Smooth muscle cell (in vitro differentiated cells): ENCODE measurements at regions not wholly inside any gene's neighbourhood (a gene's known extent, or its start where the extent isn't known, plus 50 kb on each side); places are given as distances from the start of the nearest gene placed in this dataset.
A peak's percentile ranks its signal among the peaks of the same experiment; 100 is the strongest.
"Not testable (repeated sequence)": the region's sequence is repeated elsewhere in the genome, so short reads cannot be mapped to it uniquely, and the experiment has no call there.

Experiments
- DNase-seq: peaks from one replicate; lab custom pipeline; 2025; ENCODE audit not compliant: unreplicated experiment; lab: John Stamatoyannopoulos, UW
- H2AFZ ChIP-seq: fragments of 200-600 bp; sonication (generic); 2 replicates; pipeline ENCODE4 v1.6.0; 2016; ENCODE audit warnings: antibody characterized with exemption, low read depth, mild to moderate bottlenecking
- H3F3A ChIP-seq: fragments of 200-600 bp; sonication (generic); 2 replicates; pipeline ENCODE4 v1.6.0; 2017; ENCODE audit warnings: antibody characterized with exemption, low read depth
- H3K27ac ChIP-seq: fragments of 200-600 bp; sonication (generic); 2 replicates; pipeline ENCODE4 v1.5.1; 2016; ENCODE audit warnings: low read depth, mild to moderate bottlenecking
- H3K27me3 ChIP-seq: fragments of 200-600 bp; sonication (generic); 2 replicates; pipeline ENCODE4 v1.6.1; 2016; ENCODE audit warnings: low read depth, mild to moderate bottlenecking
- H3K36me3 ChIP-seq: fragments of 200-600 bp; sonication (generic); 2 replicates; pipeline ENCODE4 v1.5.1; 2016; ENCODE audit warnings: low read depth
- H3K4me1 ChIP-seq: fragments of 200-600 bp; sonication (generic); 2 replicates; pipeline ENCODE4 v1.5.1; 2016; ENCODE audit warnings: low read depth
- H3K4me2 ChIP-seq: fragments of 200-600 bp; sonication (generic); 2 replicates; pipeline ENCODE4 v1.6.0; 2016; ENCODE audit warnings: mild to moderate bottlenecking
- H3K4me3 ChIP-seq: fragments of 200-600 bp; sonication (generic); 2 replicates; pipeline ENCODE4 v1.5.1; 2016; ENCODE audit warnings: mild to moderate bottlenecking
- H3K79me2 ChIP-seq: fragments of 200-600 bp; sonication (generic); 2 replicates; pipeline ENCODE4 v1.6.0; 2016; ENCODE audit warnings: low read depth, mild to moderate bottlenecking
- H3K9ac ChIP-seq: fragments of 200-600 bp; sonication (generic); 2 replicates; pipeline ENCODE4 v1.6.0; 2016; ENCODE audit warnings: low read depth
- H3K9me3 ChIP-seq: fragments of 200-600 bp; sonication (generic); replicated peaks from 2 replicates; pipeline ENCODE4 v1.5.1; 2016; ENCODE audit warnings: low read depth
- H4K20me1 ChIP-seq: fragments of 200-600 bp; sonication (generic); 2 replicates; pipeline ENCODE4 v1.6.0; 2016; ENCODE audit warnings: low read depth
- WGBS: methylation state at CpG from one replicate; pipeline ENCODE4 v1.1.7; 2016; ENCODE audit warnings: low lambda C conversion rate; 5-methylcytosine and 5-hydroxymethylcytosine counted together
- TF ChIP-seq, protein P1 (sequence below): fragments of 200-600 bp; sonication (generic); IDR thresholded peaks from 2 replicates; pipeline ENCODE4 v1.5.1; 2017; ENCODE audit warnings: borderline replicate concordance, mild to moderate bottlenecking, antibody characterized with exemption; ENCODE audit not compliant: insufficient read depth, poor library complexity, severe bottlenecking

DNA sequence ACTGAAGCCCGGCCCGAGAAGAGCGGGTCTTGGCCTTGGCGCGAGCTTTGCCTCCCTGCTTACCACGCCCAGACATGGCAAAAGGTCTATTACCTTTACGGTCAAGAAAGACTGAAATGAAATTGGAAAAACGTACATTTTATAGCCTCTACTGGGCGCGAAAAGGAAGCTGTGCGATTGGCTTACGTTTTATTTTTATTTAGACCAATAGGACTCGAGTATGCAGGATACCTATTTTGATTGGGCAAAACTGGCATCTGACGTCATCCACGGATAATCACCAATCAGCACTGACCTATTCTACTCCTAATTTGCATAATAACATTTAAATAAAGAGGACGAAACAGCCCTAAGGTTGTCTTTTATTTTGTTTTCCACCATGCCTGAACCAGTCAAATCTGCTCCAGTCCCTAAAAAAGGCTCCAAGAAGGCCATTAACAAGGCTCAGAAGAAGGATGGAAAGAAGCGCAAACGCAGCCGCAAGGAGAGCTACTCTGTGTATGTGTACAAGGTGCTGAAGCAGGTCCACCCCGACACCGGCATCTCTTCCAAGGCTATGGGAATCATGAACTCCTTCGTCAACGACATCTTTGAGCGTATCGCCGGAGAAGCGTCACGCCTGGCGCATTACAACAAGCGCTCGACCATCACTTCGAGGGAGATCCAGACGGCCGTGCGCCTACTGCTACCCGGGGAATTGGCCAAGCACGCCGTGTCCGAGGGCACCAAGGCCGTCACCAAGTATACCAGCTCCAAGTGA is 97.4 kb downstream of the OR2B2 start:
- no peak for DNase-seq
- H3K4me2 ChIP-seq, result peak overlapping the region; percentile 78
- no peaks in the 10 kb centered on the region for H3K79me2 ChIP-seq
- peak overlapping the region; percentile 40 for H3K27ac ChIP-seq
- TF ChIP-seq, protein P1, sequence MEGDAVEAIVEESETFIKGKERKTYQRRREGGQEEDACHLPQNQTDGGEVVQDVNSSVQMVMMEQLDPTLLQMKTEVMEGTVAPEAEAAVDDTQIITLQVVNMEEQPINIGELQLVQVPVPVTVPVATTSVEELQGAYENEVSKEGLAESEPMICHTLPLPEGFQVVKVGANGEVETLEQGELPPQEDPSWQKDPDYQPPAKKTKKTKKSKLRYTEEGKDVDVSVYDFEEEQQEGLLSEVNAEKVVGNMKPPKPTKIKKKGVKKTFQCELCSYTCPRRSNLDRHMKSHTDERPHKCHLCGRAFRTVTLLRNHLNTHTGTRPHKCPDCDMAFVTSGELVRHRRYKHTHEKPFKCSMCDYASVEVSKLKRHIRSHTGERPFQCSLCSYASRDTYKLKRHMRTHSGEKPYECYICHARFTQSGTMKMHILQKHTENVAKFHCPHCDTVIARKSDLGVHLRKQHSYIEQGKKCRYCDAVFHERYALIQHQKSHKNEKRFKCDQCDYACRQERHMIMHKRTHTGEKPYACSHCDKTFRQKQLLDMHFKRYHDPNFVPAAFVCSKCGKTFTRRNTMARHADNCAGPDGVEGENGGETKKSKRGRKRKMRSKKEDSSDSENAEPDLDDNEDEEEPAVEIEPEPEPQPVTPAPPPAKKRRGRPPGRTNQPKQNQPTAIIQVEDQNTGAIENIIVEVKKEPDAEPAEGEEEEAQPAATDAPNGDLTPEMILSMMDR, result no peak
- H3K9me3 ChIP-seq, result no peaks in the 10 kb centered on the region
- H3F3A ChIP-seq, result peaks cover 17% of the 10 kb centered on the region
- H4K20me1 ChIP-seq, result no peaks in the 10 kb centered on the region
- H3K4me3 ChIP-seq, result peak overlapping the region; percentile 59
- peak overlapping the region; percentile 51 for H3K9ac ChIP-seq
- no peaks in the 10 kb centered on the region for H3K36me3 ChIP-seq
- 35% methylated on average over 40 of the region's 40 CpGs for WGBS
- H3K27me3 ChIP-seq, result no peaks in the 10 kb centered on the region
- peak overlapping the region; percentile 85 for H2AFZ ChIP-seq
- peaks cover 15% of the 10 kb centered on the region for H3K4me1 ChIP-seq

DNA sequence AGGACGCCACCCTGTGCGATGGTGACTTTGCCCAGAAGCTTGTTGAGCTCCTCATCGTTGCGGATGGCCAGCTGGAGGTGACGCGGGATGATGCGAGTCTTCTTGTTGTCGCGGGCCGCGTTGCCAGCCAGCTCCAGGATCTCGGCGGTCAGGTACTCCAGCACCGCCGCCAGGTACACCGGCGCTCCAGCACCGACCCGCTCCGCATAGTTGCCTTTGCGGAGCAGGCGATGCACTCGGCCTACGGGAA is 97.9 kb downstream of the OR2B2 start:
- whole genome bisulfite sequencing, result 4% methylated on average over 10 of the region's 24 CpGs
- Histone ChIP-seq H3K9ac (peak overlapping the region; percentile 51), H2AFZ (peak overlapping the region; percentile 85), H3K4me2 (peak overlapping the region; percentile 78), H3F3A (peaks cover 22% of the 10 kb centered on the region), H3K4me3 (peak overlapping the region; percentile 59), H3K27ac (peak overlapping the region; percentile 40), H3K4me1 (peaks cover 18% of the 10 kb centered on the region)
- not testable (repeated sequence) for H4K20me1 ChIP-seq, H3K36me3 ChIP-seq, H3K27me3 ChIP-seq, H3K79me2 ChIP-seq, H3K9me3 ChIP-seq, DNase-seq

DNA sequence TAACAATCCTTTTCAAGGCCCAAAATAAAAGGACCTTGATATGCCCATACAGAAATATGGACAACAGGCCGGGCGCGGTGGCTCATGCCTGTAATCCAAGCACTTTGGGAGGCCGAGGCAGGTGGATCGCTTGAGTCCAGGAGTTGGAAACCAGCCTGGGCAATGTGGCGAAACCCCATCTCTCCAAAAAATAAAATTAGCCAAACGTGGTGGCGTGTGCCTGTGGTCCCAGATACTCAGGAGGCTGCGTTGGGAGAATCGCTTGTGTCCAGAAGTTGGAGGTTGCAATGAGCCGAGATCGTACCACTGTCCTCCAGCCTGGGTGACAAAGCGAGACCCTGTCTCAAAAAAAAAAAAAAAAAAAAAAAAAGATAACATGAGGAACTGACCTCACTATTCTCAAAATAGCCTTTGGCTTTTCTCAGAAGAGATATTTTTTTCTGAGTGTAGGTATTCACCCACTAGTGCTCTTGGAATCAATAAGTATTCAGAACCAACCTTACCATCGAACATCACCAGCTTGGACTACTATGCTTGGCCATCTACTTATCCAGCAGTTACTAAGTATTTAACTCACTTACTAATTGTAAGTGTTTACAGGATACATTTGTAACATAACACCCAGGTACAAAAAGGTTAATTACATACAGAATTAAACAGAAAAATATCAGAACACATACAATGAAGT is 99.2 kb downstream of the OR2B2 start:
- Histone ChIP-seq H3K9ac (no peak overlapping the region), H3K4me2 (no peak overlapping the region), H3K79me2 (no peaks in the 10 kb centered on the region), H4K20me1 (no peaks in the 10 kb centered on the region), H3K9me3 (no peaks in the 10 kb centered on the region), H3F3A (peaks cover 31% of the 10 kb centered on the region), H3K27me3 (no peaks in the 10 kb centered on the region), H3K4me1 (peaks cover 22% of the 10 kb centered on the region), H3K27ac (no peak overlapping the region), H3K36me3 (no peaks in the 10 kb centered on the region), H3K4me3 (no peak overlapping the region), H2AFZ (no peak overlapping the region)
- DNase-seq, result no peak
- TF ChIP-seq, protein P1, result no peak
- 91% methylated on average over 14 of the region's 14 CpGs for WGBS

DNA sequence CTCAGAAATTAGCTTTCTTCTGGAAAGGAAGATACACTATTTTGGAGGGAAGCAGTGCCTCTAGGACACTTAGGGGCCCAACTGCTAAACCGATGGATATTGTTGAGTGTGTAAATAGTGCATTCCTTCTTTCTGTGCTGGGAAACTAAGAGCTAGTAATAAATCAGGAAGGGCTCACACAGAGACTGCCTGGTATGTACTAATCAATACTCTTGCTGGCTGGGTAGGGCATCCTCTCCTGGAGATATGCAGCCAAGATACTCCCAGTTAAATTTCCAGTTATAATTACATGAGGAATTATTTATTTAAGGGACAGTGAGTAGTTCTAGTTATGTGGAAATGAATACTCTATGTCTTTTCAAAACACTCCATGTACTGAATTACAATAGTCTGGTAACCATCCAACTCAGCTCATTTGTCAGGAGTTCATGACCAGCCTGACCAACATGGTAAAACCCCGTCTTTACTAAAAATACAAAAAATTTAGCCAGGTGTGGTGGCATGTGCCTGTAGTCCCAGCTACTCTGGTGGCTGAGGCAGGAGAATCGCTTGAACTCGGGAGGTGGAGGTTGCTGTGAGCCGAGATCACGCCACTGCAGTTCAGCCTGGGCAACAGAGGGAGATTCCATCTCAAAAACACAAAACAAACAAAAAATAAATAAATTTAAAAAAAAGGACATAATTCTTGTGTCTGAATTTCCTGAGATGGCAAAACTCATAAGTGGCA is 100.0 kb downstream of the OR2B2 start:
- H3F3A ChIP-seq, result peaks cover 31% of the 10 kb centered on the region
- peaks cover 22% of the 10 kb centered on the region for H3K4me1 ChIP-seq
- no peak overlapping the region for H3K9ac ChIP-seq
- no peak for DNase-seq
- no peaks in the 10 kb centered on the region for H3K79me2 ChIP-seq
- H3K4me2 ChIP-seq, result no peak overlapping the region
- H3K4me3 ChIP-seq, result no peak overlapping the region
- no peaks in the 10 kb centered on the region for H3K36me3 ChIP-seq
- no peaks in the 10 kb centered on the region for H3K27me3 ChIP-seq
- H3K27ac ChIP-seq, result no peak overlapping the region
- 56% methylated on average over 6 of the region's 6 CpGs for WGBS
- no peak overlapping the region for H2AFZ ChIP-seq
- no peaks in the 10 kb centered on the region for H4K20me1 ChIP-seq
- TF ChIP-seq, protein P1, result no peak
- H3K9me3 ChIP-seq, result no peaks in the 10 kb centered on the region
